Eye (tissue), 1 donor: ENCODE measurements at regions not wholly inside any gene's neighbourhood (a gene's known extent, or its start where the extent isn't known, plus 50 kb on each side); places are given as distances from the start of the nearest gene placed in this dataset.

Source experiments
- DNase-seq: peaks from one replicate; pipeline ENCODE4 v3.0.0-alpha.2; 2015

- DNase-seq, result peak; percentile 4
Measured at GRCh38 chr1:96998466-96998865, 276.9 kb downstream of the PTBP2 start.

- no peak for DNase-seq
Measured at GRCh38 chr1:96999191-96999590, 277.6 kb downstream of the PTBP2 start.

DNA sequence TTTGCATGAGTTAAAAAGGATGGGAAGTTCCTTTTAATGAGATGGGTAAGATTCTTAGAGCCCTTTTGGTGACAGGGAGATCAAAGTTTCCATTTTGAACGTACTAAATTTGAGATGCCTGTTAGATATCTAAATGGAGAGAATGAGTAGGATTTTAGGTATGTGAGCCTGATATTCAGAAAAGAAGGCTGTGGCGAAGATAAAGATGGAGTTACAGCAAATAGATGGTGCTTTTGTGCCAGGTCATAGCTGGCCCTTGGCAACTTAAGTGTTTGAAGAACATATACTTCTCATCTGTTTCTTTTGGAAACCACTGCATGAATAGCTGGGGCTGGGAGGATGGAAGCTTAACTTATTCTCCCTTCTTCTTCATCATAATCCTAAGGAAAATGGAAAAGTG lies 282.5 kb downstream of the PTBP2 start:
- DNase-seq, result no peak

DNA sequence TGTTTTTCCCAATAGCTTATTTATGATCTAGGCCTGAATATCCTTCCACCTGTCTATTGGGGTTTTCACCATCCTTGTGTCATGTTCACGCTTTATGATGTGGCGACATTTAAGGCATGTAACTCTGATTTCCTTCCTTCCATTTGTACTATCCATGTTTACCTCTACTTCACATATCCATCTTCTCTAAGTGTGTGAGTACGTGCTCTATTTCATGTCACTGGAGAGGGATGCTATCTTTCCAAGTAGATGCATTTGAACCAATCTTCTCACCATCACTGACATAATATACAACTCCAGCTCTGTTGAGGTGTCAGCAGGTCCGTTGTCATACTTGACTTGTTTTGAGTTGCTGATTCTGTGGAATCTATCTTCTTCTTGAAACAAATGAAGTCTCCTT lies 283.2 kb downstream of the PTBP2 start:
- no peak for DNase-seq

DNA sequence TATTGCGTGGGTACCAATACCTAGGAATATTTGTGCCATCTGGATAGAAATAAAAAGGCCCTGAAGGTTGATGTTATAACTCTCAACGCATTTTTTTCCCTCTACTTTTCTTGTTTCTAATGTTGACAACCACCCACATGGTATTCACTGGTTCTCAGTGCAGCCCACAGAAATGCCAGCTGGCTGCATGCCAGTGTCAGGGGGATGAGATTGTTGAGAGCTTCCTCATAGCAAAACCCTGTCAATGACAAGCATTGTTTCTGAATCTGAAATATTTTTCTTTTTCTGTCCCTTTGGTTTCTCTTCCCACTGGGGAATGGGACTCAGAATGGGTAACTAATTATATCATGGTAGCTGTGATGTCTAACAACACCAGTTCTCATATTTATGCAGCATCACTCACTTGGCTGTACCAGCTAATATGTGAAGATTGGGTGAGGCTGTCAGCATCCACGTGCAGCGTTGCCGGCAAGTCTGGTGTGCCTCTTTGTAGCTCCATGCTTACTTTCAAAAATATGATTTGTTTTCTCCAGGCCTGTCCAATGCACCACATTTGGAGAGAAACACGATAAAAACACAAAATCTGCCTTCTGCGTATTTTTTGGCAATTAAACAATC lies 284.6 kb downstream of the PTBP2 start:
- peak; percentile 32 for DNase-seq

DNA sequence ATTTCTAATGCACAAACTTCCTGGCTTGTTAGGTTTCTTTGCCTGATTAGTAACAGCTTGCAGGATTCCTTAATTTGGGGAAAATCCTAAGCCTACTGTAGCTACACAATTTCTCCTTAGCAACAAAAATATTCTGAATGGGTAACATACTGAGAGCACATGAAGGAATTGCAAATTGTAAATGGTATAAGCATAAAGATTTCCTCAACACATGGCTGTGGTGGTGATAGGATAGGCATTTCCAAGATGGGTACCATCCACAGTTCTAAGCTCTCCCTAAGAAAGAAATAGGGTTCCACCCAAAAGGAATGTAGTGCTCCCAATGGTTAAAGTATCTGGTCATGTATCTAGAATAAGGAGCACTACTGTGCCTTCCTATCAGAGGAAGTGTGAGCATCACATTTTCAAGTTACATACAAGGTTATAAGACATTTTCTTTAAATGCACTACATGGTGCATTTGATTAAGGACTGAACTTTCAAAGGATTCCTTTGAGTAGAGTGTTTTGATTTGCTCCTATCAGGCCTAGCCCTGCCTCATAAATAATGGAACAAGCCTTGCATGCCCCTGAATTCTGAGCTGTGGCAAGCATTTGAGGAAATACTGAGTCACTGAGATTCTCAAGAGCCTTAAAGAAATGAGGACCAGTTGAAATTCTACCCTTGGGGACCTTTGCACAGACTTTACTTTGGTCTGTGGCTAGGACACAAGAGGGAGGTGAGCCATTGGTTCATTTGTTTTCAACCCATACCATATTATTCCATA lies 286.4 kb downstream of the PTBP2 start:
- DNase-seq, result no peak

DNA sequence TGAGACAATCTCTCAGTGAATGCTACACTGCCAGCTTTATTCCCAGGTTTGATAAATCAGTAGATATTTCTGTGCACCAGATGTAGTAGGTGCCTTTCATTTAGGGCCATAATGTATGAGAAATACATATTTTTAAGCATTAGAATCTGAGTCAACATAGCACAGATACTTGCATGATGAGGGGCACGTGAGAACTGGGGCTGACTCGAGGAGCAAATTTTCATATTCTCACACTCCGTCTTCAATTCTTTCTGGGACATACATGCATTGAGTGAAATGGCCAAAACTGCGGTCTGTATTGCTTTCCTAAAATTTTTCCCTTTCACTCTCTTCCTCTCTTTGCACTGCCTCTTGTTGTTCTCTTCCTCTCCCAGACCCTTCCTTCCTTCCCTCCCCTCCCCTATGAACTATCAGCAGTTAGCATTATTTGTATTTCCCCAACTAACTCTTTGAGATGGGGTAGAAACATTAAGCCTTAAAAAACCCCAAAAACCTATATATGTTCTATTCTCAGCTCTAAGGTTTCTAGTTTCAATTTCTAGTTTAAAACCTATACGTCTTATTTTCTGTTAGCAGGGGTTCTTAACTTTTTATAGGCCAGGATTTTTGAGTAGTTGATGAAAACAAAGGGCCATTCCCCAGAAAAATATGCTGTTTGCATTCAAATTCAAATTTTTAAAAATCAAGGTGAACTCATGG lies 289.1 kb downstream of the PTBP2 start:
- no peak for DNase-seq

DNA sequence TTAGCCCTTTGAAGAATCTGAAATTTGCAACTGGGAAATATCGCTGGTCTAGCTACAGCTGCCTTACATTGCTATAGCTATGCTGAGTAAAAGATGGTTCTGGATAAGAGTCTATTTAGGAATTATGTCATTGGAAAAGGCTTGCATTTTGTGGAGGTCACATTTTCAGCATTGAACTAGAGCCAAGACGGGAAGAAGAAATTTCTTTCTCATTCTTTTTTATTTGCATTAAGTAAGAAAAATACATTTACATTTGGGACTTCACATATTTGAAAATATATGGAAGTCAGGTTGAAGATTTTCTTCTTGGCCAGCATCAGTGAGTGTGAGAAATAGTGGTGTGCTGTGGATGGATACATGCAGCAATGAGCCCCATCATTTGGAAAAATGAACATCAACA lies 291.6 kb downstream of the PTBP2 start:
- DNase-seq, result peak; percentile 15

GRCh38 chr1:97013941-97014340 lies 292.4 kb downstream of the PTBP2 start:
- DNase-seq, result peak; percentile 25

DNA sequence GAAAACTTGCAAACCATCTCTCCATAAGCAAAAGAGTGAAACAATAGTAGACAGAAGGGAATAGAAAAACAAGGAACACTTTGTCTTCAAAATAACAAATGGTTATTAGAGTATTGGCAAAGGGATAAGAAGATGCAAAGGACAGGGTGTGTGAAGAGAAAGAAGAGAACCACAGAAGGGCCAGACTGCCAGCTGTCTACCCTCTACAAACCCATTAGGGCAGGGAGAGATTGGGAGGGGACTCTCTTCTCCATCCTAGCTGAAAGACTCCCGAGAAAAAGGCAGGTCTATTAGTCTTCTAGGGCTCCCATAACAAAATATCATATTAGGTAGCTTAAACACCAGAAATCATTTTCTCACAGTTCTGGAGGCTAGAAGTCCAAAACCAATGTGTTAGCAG lies 292.8 kb downstream of the PTBP2 start:
- DNase-seq, result no peak

DNA sequence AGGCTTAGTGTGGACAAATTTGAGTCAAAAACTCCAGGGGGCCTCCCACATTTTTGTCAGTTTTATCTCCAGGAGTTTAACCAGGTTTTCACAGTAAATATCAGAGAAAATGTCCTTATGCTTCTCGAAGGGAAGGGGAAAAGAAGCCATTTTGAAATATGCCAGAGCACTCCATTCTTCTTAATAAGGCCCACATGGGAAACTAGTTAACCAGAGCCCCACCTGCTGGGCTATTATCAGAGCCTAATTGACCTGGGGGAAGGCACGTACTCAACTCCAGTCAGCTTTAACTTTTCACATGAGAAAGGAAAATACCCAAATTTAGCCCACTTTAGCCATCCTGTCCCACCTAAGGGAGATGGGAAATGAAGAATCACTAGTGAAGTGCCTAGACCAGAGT lies 296.3 kb downstream of the PTBP2 start:
- peak; percentile 15 for DNase-seq
